Panc1 (cell line): ENCODE measurements at regions not wholly inside any gene's neighbourhood (a gene's known extent, or its start where the extent isn't known, plus 50 kb on each side); places are given as distances from the start of the nearest gene placed in this dataset.

Experiments used
- ATAC-seq: fragments of 200-7000 bp; cut with Tn5 transposase; 2 replicates; pipeline ENCODE4 v1.9.1; 2020; ENCODE audit warnings: mild to moderate bottlenecking, moderate library complexity
- BruUV-seq: library from RNA; stranded (reverse); fragments of 400-500 nt; replicated peaks from 2 replicates; lab custom pipeline; 2021; lab: Mats Ljungman, UMichigan
- CTCF ChIA-PET: fragments of 300-600 bp; sonication (Branson Sonifier 250); formaldehyde crosslinking; loops from one replicate; lab custom pipeline; 2022; ENCODE audit warnings: antibody characterized with exemption; lab: Charles Lee
- POLR2A ChIA-PET: fragments of 300-600 bp; sonication (Branson Sonifier 250); formaldehyde crosslinking; loops from one replicate; lab custom pipeline; 2022; ENCODE audit warnings: antibody characterized with exemption; lab: Charles Lee
- DNase-seq: peaks from one replicate; pipeline ENCODE4 v3.0.0-alpha.2; 2010; ENCODE audit warnings: low read depth, low spot score
- H3K27ac ChIP-seq: 2 replicates; pipeline ENCODE4 v1.5.1; 2011; ENCODE audit warnings: mild to moderate bottlenecking, low read length, inconsistent platforms
- H3K27me3 ChIP-seq: fragments of 200-500 bp; sonication (Bioruptor generic); 2 replicates; pipeline ENCODE4 v1.6.0; 2014; ENCODE audit warnings: low read length, inconsistent platforms; ENCODE audit not compliant: control insufficient read depth, insufficient read depth
- H3K36me3 ChIP-seq: fragments of 200-500 bp; sonication (Bioruptor generic); 2 replicates; pipeline ENCODE4 v1.5.1; 2014; ENCODE audit warnings: inconsistent platforms, mild to moderate bottlenecking, low read length, moderate library complexity; ENCODE audit not compliant: control insufficient read depth, insufficient read depth
- H3K4me1 ChIP-seq: 2 replicates; pipeline ENCODE4 v1.5.1; 2011; ENCODE audit warnings: inconsistent platforms, mild to moderate bottlenecking, low read length, moderate library complexity; ENCODE audit not compliant: control insufficient read depth, insufficient read depth
- H3K4me3 ChIP-seq, 2 experiments: 2 replicates each; pipeline ENCODE4 v1.5.1; 2011 to 2012; ENCODE audit warnings: low read depth in 2 of 2, low read length in 2 of 2, mild to moderate bottlenecking in 2 of 2, inconsistent platforms in 1 of 2, moderate library complexity in 1 of 2
- H3K9me3 ChIP-seq: fragments of 200-500 bp; sonication (Bioruptor generic); 2 replicates; pipeline ENCODE4 v1.5.1; 2014; ENCODE audit warnings: low read depth, mild to moderate bottlenecking, inconsistent platforms, low read length, moderate library complexity; ENCODE audit not compliant: control insufficient read depth, insufficient read depth
- POLR2AphosphoS5 ChIP-seq: IDR thresholded peaks from 2 replicates; pipeline ENCODE4 v1.6.1; 2012; ENCODE audit warnings: mild to moderate bottlenecking, low read depth, low read length, moderate library complexity
- REST ChIP-seq, 2 experiments: IDR thresholded peaks; 2 replicates each; pipeline ENCODE4 v1.6.1; 2011 to 2012; ENCODE audit warnings: low read depth in 2 of 2, control low read depth in 1 of 2, low read length in 1 of 2, mild to moderate bottlenecking in 1 of 2, moderate library complexity in 1 of 2; ENCODE audit not compliant: insufficient read depth in 1 of 2
- SIN3A ChIP-seq: IDR thresholded peaks from 2 replicates; pipeline ENCODE4 v1.6.1; 2012; ENCODE audit warnings: low read depth, mild to moderate bottlenecking, low read length, moderate library complexity, borderline replicate concordance; ENCODE audit not compliant: insufficient read depth
- TCF7L2 ChIP-seq: IDR thresholded peaks from 2 replicates; pipeline ENCODE4 v1.6.1; 2011; ENCODE audit warnings: mild to moderate bottlenecking, low read depth, low read length, inconsistent platforms
- in situ Hi-C: cut with HindIII; loops from 2 replicates; pipeline ENCODE4 v1.10.0; 2016; ENCODE audit warnings: low sequenced_read_pairs, low pct_unique_long_range_greater_than_20kb
- intact Hi-C: fragments of 100-400 bp; cut with micrococcal nuclease; formaldehyde crosslinking; loops from one replicate; pipeline ENCODE4 v1.10.0; 2022; ENCODE audit not compliant: unreplicated experiment
- TF ChIP-seq, protein P1 (sequence below): fragments of 450-650 bp; IDR thresholded peaks from 2 replicates; pipeline ENCODE4 v1.5.1; 2017; ENCODE audit warnings: mild to moderate bottlenecking

GRCh38 chr4:124417371-124417770 lies 295.2 kb downstream of the ANKRD50 start:
- no peak for DNase-seq
- Histone ChIP-seq H3K4me1 (no peaks in the 10 kb centered on the region), H3K4me3 (no peak overlapping the region), H3K9me3 (no peaks in the 10 kb centered on the region), H3K27me3 (no peaks in the 10 kb centered on the region; the same call in 1 of the 2 replicates), H3K36me3 (no peaks in the 10 kb centered on the region), H3K27ac (no peak overlapping the region)
- CTCF ChIA-PET, result no interaction called here
- ATAC-seq, result no peak
- POLR2A ChIA-PET, result no interaction called here
- in situ Hi-C loops (no loop called here), intact Hi-C loops (no loop called here)
- TF ChIP-seq, protein P1, sequence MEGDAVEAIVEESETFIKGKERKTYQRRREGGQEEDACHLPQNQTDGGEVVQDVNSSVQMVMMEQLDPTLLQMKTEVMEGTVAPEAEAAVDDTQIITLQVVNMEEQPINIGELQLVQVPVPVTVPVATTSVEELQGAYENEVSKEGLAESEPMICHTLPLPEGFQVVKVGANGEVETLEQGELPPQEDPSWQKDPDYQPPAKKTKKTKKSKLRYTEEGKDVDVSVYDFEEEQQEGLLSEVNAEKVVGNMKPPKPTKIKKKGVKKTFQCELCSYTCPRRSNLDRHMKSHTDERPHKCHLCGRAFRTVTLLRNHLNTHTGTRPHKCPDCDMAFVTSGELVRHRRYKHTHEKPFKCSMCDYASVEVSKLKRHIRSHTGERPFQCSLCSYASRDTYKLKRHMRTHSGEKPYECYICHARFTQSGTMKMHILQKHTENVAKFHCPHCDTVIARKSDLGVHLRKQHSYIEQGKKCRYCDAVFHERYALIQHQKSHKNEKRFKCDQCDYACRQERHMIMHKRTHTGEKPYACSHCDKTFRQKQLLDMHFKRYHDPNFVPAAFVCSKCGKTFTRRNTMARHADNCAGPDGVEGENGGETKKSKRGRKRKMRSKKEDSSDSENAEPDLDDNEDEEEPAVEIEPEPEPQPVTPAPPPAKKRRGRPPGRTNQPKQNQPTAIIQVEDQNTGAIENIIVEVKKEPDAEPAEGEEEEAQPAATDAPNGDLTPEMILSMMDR, result no peak
- TF ChIP-seq REST (IDR thresholded peaks at IDR 0.05; ENCODE audit: insufficient read depth in 1 of 2, low read depth in 2 of 2, low read length in 1 of 2) (no peak), SIN3A (no peak)
- no TSS peak for BruUV-seq

DNA sequence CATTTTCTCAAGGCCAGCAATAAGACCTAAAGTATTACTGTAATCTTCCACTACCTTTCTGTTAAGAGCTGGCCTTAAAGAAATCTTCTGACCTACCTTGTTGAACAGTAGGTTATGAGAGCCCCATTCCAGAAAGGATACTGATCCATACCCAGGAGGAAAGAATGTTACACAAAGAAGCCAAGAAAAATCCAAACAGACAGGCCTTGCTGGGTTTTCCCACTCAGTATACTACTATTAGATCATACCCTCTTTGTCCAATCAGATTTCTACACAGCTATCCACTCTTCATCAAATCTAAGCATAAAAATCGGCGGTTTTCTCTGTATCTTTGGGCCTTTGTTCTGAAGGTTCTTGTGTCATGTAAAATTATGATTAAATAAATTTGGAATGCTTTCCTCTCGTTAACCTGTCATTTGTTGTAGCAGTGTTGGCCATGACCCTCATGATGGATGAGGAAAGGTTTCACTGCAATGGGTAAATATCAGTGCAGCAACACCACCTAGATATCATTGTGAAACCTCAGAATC lies 292.3 kb downstream of the ANKRD50 start:
- intact Hi-C loops, result no loop called here
- H3K36me3 ChIP-seq, result no peaks in the 10 kb centered on the region
- CTCF ChIA-PET, result no interaction called here
- no peaks in the 10 kb centered on the region; the same call in 1 of the 2 replicates for H3K27me3 ChIP-seq
- no peak overlapping the region for H3K27ac ChIP-seq
- no peak overlapping the region for H3K4me3 ChIP-seq
- ATAC-seq, result no peak
- in situ Hi-C loops, result no loop called here
- H3K4me1 ChIP-seq, result no peaks in the 10 kb centered on the region
- no TSS peak for BruUV-seq
- TF ChIP-seq, protein P1, result no peak
- TF ChIP-seq POLR2AphosphoS5, result no peak
- no peak for DNase-seq
- POLR2A ChIA-PET, result no interaction called here
- H3K9me3 ChIP-seq, result no peaks in the 10 kb centered on the region

GRCh38 chr4:124423160-124423559 lies 289.4 kb downstream of the ANKRD50 start:
- ATAC-seq (no peak), DNase-seq (no peak)
- TF ChIP-seq REST (IDR thresholded peaks at IDR 0.05; ENCODE audit: insufficient read depth in 1 of 2, low read depth in 2 of 2, low read length in 1 of 2) (no peak), POLR2AphosphoS5 (no peak), TCF7L2 (no peak), SIN3A (no peak)
- TF ChIP-seq, protein P1, result no peak
- ChIA-PET POLR2A (no interaction called here), CTCF (no interaction called here)
- H3K9me3 ChIP-seq, result no peaks in the 10 kb centered on the region
- no peaks in the 10 kb centered on the region for H3K4me1 ChIP-seq
- intact Hi-C loops, result no loop called here
- no peak overlapping the region for H3K27ac ChIP-seq
- no peak overlapping the region for H3K4me3 ChIP-seq
- no peaks in the 10 kb centered on the region for H3K36me3 ChIP-seq
- in situ Hi-C loops, result no loop called here
- no peaks in the 10 kb centered on the region for H3K27me3 ChIP-seq
- BruUV-seq, result no TSS peak
